ENCODE measurements at regions not wholly inside any gene's neighbourhood (a gene's known extent, or its start where the extent isn't known, plus 50 kb on each side); places are given as distances from the start of the nearest gene placed in this dataset.
"Not testable (repeated sequence)": the region's sequence is repeated elsewhere in the genome, so short reads cannot be mapped to it uniquely, and the experiment has no call there.

- no peak for DNase-seq
These were observed 279.7 kb upstream of the KAZN start for GRCh38 chr1:14318830-14319229.

GRCh38 chr1:14320518-14320917, 278.0 kb upstream of the KAZN start:
- DNase-seq = no peak

- DNase-seq = no peak
These were observed 277.5 kb upstream of the KAZN start for GRCh38 chr1:14320986-14321385.

GRCh38 chr1:14321422-14321821, 277.1 kb upstream of the KAZN start:
- no peak for DNase-seq

- DNase-seq = no peak
These were observed 274.8 kb upstream of the KAZN start for GRCh38 chr1:14323568-14324247.

- DNase-seq = no peak
These were observed 274.2 kb upstream of the KAZN start for GRCh38 chr1:14324248-14324630.

GRCh38 chr1:14326857-14327256, 271.6 kb upstream of the KAZN start:
- DNase-seq = no peak

- no peak for DNase-seq
These were observed 269.8 kb upstream of the KAZN start for GRCh38 chr1:14328685-14329084.

GRCh38 chr1:14332158-14332557, 266.3 kb upstream of the KAZN start:
- no peak for DNase-seq

- no peak for DNase-seq
These were observed 263.9 kb upstream of the KAZN start for GRCh38 chr1:14334336-14335176.

- DNase-seq = no peak
These were observed 260.0 kb upstream of the KAZN start for GRCh38 chr1:14338509-14338908.

- no peak for DNase-seq
These were observed 259.2 kb upstream of the KAZN start for GRCh38 chr1:14339288-14339687.

- DNase-seq = no peak
These were observed 258.3 kb upstream of the KAZN start for GRCh38 chr1:14340002-14340785.

GRCh38 chr1:14341147-14341546, 257.3 kb upstream of the KAZN start:
- DNase-seq = no peak

GRCh38 chr1:14345946-14346550, 252.4 kb upstream of the KAZN start:
- no peak for DNase-seq

- no peak for DNase-seq
These were observed 251.3 kb upstream of the KAZN start for GRCh38 chr1:14347186-14347585.

- DNase-seq = no peak
These were observed 250.7 kb upstream of the KAZN start for GRCh38 chr1:14347776-14348175.

GRCh38 chr1:14350197-14350596, 248.3 kb upstream of the KAZN start:
- DNase-seq = no peak

GRCh38 chr1:14352897-14353296, 245.6 kb upstream of the KAZN start:
- DNase-seq = no peak

GRCh38 chr1:14361005-14361404, 237.5 kb upstream of the KAZN start:
- DNase-seq = not testable (repeated sequence)

GRCh38 chr1:14362331-14362730, 236.2 kb upstream of the KAZN start:
- no peak for DNase-seq

- DNase-seq = no peak
These were observed 235.4 kb upstream of the KAZN start for GRCh38 chr1:14363036-14363590.
